ENCODE measurements at regions not wholly inside any gene's neighbourhood (a gene's known extent, or its start where the extent isn't known, plus 50 kb on each side); places are given as distances from the start of the nearest gene placed in this dataset.

GRCh38 chr6:169909113-169909512 is 157.7 kb downstream of the ERMARD start:
- no peaks in the 10 kb centered on the region for H3K27me3 ChIP-seq
- no peak for TF ChIP-seq CTCF (IDR thresholded peaks at IDR 0.05)
- DNase-seq (ENCODE audit: low spot score in 2 of 2), result no peak
- intact Hi-C loops (cut with DNase I), result no loop called here
- H3K27ac ChIP-seq, result no peak overlapping the region
- H3K4me3 ChIP-seq, result no peak overlapping the region
- no peaks in the 10 kb centered on the region for H3K4me1 ChIP-seq
- H3K36me3 ChIP-seq, result no peaks in the 10 kb centered on the region
- H3K9me3 ChIP-seq, result no peaks in the 10 kb centered on the region

GRCh38 chr6:169908403-169908933 is 157.0 kb downstream of the ERMARD start:
- Histone ChIP-seq H3K27me3 (no peaks in the 10 kb centered on the region), H3K27ac (no peak overlapping the region), H3K4me3 (no peak overlapping the region), H3K4me1 (no peaks in the 10 kb centered on the region), H3K36me3 (no peaks in the 10 kb centered on the region), H3K9me3 (no peaks in the 10 kb centered on the region)
- no peak for DNase-seq (ENCODE audit: low spot score in 2 of 2)
- TF ChIP-seq CTCF (IDR thresholded peaks at IDR 0.05), result no peak
- intact Hi-C loops (cut with DNase I), result no loop called here

- Histone ChIP-seq H3K4me3 (no peak overlapping the region), H3K36me3 (no peaks in the 10 kb centered on the region), H3K9me3 (no peaks in the 10 kb centered on the region), H3K27ac (no peak overlapping the region), H3K27me3 (no peaks in the 10 kb centered on the region), H3K4me1 (no peaks in the 10 kb centered on the region)
- intact Hi-C loops (cut with DNase I), result no loop called here
- no peak for TF ChIP-seq CTCF (IDR thresholded peaks at IDR 0.05)
- DNase-seq (ENCODE audit: low spot score in 2 of 2), result no peak
These were observed 156.1 kb downstream of the ERMARD start for GRCh38 chr6:169907419-169908115.

GRCh38 chr6:169906688-169907418 is 155.4 kb downstream of the ERMARD start:
- Histone ChIP-seq H3K4me1 (no peaks in the 10 kb centered on the region), H3K9me3 (no peaks in the 10 kb centered on the region), H3K27ac (no peak overlapping the region), H3K27me3 (no peaks in the 10 kb centered on the region), H3K36me3 (no peaks in the 10 kb centered on the region), H3K4me3 (no peak overlapping the region)
- no peak for TF ChIP-seq CTCF (IDR thresholded peaks at IDR 0.05)
- intact Hi-C loops (cut with DNase I), result no loop called here
- DNase-seq (ENCODE audit: low spot score in 2 of 2), result no peak

- DNase-seq (ENCODE audit: low spot score in 2 of 2), result no peak
- TF ChIP-seq CTCF (IDR thresholded peaks at IDR 0.05), result no peak
- Histone ChIP-seq H3K9me3 (no peaks in the 10 kb centered on the region), H3K4me3 (no peak overlapping the region), H3K4me1 (no peaks in the 10 kb centered on the region), H3K27me3 (no peaks in the 10 kb centered on the region), H3K27ac (no peak overlapping the region), H3K36me3 (no peaks in the 10 kb centered on the region)
- intact Hi-C loops (cut with DNase I), result no loop called here
These were observed 154.7 kb downstream of the ERMARD start for GRCh38 chr6:169906004-169906687.
